ENCODE measurements at regions not wholly inside any gene's neighbourhood (a gene's known extent, or its start where the extent isn't known, plus 50 kb on each side); places are given as distances from the start of the nearest gene placed in this dataset.

DNA sequence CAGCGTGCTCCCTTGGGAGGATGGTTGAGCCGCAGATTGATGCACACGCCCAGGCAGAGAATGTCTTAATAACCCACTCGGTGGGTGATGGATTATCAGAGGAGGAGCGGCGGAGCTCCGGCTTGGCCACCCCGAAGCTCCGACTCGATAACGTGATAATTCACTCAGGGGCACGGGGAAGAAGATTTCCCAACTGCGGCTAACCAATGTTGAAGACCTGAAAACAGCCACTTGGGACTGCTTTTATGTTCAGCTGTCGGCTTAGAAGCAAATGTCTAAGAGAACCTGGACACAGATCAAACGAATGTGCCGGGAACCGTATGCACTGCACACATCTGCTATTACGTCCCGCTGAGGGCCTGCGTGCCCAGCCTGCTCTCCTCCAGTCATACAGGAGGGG, 206.8 kb upstream of the CADM1 start:
- TF ChIP-seq EP300 (IDR thresholded peaks at IDR 0.05) (no peak), POLR2A (IDR thresholded peaks at IDR 0.05) (no peak)
